Activated CD4-positive, alpha-beta T cell treated with anti-CD3 and anti-CD28 coated beads for 36 hours (primary cell): ENCODE measurements at regions not wholly inside any gene's neighbourhood (a gene's known extent, or its start where the extent isn't known, plus 50 kb on each side); places are given as distances from the start of the nearest gene placed in this dataset.
"Not testable (repeated sequence)": the region's sequence is repeated elsewhere in the genome, so short reads cannot be mapped to it uniquely, and the experiment has no call there.

Source experiments
- ATAC-seq: fragments of 200-7000 bp; cut with Tn5 transposase; one replicate; pipeline ENCODE4 v1.10.0; 2021; ENCODE audit warnings: mild to moderate bottlenecking, moderate library complexity
- CTCF ChIA-PET: fragments of 350-600 bp; sonication (Branson Sonifier 250); formaldehyde crosslinking; loops from one replicate; lab custom pipeline; 2021; ENCODE audit warnings: antibody characterized with exemption; lab: Charles Lee
- POLR2A ChIA-PET: fragments of 350-600 bp; sonication (Branson Sonifier 250); formaldehyde crosslinking; loops from one replicate; lab custom pipeline; 2021; ENCODE audit warnings: antibody characterized with exemption, inconsistent platforms; lab: Charles Lee
- DNase-seq: peaks from one replicate; pipeline ENCODE4 v3.0.0-alpha.2; 2020
- H3K27ac Mint-ChIP-seq: one replicate; pipeline ENCODE4 v1.8.0; 2021; ENCODE audit warnings: mixed read lengths
- H3K27me3 Mint-ChIP-seq: one replicate; pipeline ENCODE4 v1.8.0; 2021; ENCODE audit warnings: mixed read lengths
- H3K36me3 Mint-ChIP-seq: one replicate; pipeline ENCODE4 v1.8.0; 2021; ENCODE audit warnings: low read depth, mixed read lengths
- H3K4me1 Mint-ChIP-seq: one replicate; pipeline ENCODE4 v1.8.0; 2021; ENCODE audit warnings: mixed read lengths
- H3K4me3 Mint-ChIP-seq: one replicate; pipeline ENCODE4 v1.8.0; 2021; ENCODE audit warnings: mild to moderate bottlenecking, moderate library complexity, mixed read lengths
- H3K9me3 Mint-ChIP-seq: one replicate; pipeline ENCODE4 v1.8.0; 2021; ENCODE audit warnings: low read depth, mixed read lengths
- intact Hi-C, 2 experiments: fragments of 100-400 bp; cut with DNase I in 1 of 2; cut with micrococcal nuclease in 1 of 2; formaldehyde crosslinking; loops; one replicate each; pipeline versions ENCODE4 v1.14.2 to v1.15.1; 2022 to 2024; cut with DNase I, micrococcal nuclease

DNA sequence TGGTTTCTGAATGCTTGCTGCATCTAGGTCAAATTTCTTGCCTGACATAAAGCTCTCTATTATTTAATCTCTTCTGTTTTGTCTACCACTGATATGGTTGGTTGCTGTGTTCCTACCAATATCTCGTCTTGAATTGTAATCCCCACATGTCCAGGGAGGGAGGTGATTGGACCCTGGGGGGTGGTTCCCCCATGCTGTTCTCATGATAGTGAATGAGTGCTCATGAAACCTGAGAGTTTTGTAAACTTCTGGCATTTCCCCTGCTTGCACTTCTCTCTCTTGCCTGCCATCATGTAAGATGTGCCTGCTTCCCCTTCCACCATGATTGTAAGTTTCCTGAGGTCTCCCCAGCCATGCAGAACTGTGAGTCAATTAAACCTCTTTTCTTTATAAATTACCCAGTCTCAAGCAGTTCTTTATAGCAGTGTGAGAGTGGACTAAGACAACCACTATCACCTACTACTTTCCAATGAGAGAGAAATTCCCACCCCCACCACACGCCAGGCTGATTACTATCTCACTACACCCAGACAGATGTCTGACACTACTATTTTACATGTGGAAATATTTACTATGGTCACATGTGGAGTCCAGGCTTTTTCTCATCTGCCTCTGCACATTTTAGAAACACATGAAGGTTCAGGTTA, 69.2 kb upstream of the ATP2B1 start:
- H3K27me3 Mint-ChIP-seq: no peaks in the 10 kb centered on the region
- H3K36me3 Mint-ChIP-seq: no peaks in the 10 kb centered on the region
- no peaks in the 10 kb centered on the region for H3K9me3 Mint-ChIP-seq
- ATAC-seq (no peak), DNase-seq (no peak)
- no peak overlapping the region for H3K4me3 Mint-ChIP-seq
- H3K4me1 Mint-ChIP-seq: no peaks in the 10 kb centered on the region
- CTCF ChIA-PET: interaction anchor here (0.6 kb wide), 1 partner anchor 55 kb away, joined by 3 read pairs; no protein-coding TSS in a partner anchor
- POLR2A ChIA-PET: no interaction called here
- H3K27ac Mint-ChIP-seq: no peak overlapping the region
- intact Hi-C loops: no loop called here

DNA sequence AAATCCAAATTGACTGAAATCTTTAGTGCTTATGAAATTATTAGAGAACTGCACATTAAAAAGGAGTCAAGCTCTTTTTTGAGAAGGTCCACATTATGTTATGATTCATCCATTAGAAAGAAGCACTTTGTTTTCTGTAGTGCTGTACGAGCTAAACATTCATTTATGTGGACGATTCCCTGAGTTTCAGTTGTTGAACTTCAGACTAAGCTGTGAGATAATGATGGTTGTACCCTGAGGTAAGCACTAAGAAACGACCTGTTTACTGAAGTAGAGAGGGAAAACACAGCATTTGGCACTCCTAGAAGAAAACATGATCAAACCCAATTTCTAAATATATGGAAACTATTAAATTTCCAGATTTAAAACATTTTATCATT, 67.3 kb upstream of the ATP2B1 start:
- H3K4me1 Mint-ChIP-seq: no peaks in the 10 kb centered on the region
- H3K36me3 Mint-ChIP-seq: no peaks in the 10 kb centered on the region
- no peak for DNase-seq
- ATAC-seq: no peak
- CTCF ChIA-PET: interaction anchor here (1.2 kb wide), 1 partner anchor 9 kb away, joined by 4 read pairs; no protein-coding TSS in a partner anchor
- intact Hi-C loops: no loop called here
- H3K4me3 Mint-ChIP-seq: no peak overlapping the region
- H3K9me3 Mint-ChIP-seq: no peaks in the 10 kb centered on the region
- H3K27ac Mint-ChIP-seq: no peak overlapping the region
- POLR2A ChIA-PET: no interaction called here
- no peaks in the 10 kb centered on the region for H3K27me3 Mint-ChIP-seq

GRCh38 chr12:89775063-89775985, 66.7 kb upstream of the ATP2B1 start:
- no peak for ATAC-seq
- ChIA-PET POLR2A (no interaction called here), CTCF (interaction anchor here (1.2 kb wide), 1 partner anchor 8 kb away, joined by 4 read pairs; no protein-coding TSS in a partner anchor)
- DNase-seq: no peak
- H3K27ac Mint-ChIP-seq: no peak overlapping the region
- H3K4me3 Mint-ChIP-seq: no peak overlapping the region
- H3K9me3 Mint-ChIP-seq: no peaks in the 10 kb centered on the region
- no peaks in the 10 kb centered on the region for H3K4me1 Mint-ChIP-seq
- no peaks in the 10 kb centered on the region for H3K36me3 Mint-ChIP-seq
- intact Hi-C loops: no loop called here
- H3K27me3 Mint-ChIP-seq: no peaks in the 10 kb centered on the region

- CTCF ChIA-PET: no interaction called here
- no peaks in the 10 kb centered on the region for H3K9me3 Mint-ChIP-seq
- H3K36me3 Mint-ChIP-seq: no peaks in the 10 kb centered on the region
- ATAC-seq (no peak), DNase-seq (no peak)
- H3K4me1 Mint-ChIP-seq: peaks cover 3% of the 10 kb centered on the region
- no peak overlapping the region for H3K4me3 Mint-ChIP-seq
- POLR2A ChIA-PET: no interaction called here
- H3K27me3 Mint-ChIP-seq: no peaks in the 10 kb centered on the region
- H3K27ac Mint-ChIP-seq: no peak overlapping the region
- intact Hi-C loops: no loop called here
Measured at GRCh38 chr12:89774645-89775044, 66.0 kb upstream of the ATP2B1 start.

DNA sequence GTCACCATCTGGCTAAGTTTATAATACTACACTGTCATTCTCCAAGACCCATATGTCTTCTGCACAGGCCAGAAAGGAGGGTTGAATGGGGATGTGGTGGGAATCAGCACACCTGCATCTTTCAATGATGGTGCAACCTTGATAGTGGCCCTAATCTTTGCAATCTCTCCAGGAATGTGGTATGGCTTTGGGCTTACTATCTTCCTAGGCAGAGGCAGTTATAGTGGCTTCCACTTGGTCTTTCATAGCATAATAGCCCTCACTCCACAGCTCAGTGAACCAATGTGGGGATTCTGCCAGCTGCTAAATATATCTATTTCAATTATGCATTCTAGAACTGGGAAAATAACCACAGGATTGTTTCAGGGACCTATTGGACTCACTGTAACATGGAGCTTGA, 61.8 kb upstream of the ATP2B1 start:
- H3K27ac Mint-ChIP-seq: no peak overlapping the region
- POLR2A ChIA-PET: interaction anchor here (0.6 kb wide), 1 partner anchor 189 kb away, joined by 3 read pairs; no protein-coding TSS in a partner anchor
- no peaks in the 10 kb centered on the region for H3K27me3 Mint-ChIP-seq
- DNase-seq (no peak), ATAC-seq (no peak)
- no peaks in the 10 kb centered on the region for H3K36me3 Mint-ChIP-seq
- no peaks in the 10 kb centered on the region for H3K9me3 Mint-ChIP-seq
- peaks cover 21% of the 10 kb centered on the region for H3K4me1 Mint-ChIP-seq
- intact Hi-C loops: no loop called here
- CTCF ChIA-PET: no interaction called here
- H3K4me3 Mint-ChIP-seq: no peak overlapping the region

GRCh38 chr12:89769483-89769818, 60.8 kb upstream of the ATP2B1 start:
- H3K4me1 Mint-ChIP-seq: peaks cover 21% of the 10 kb centered on the region
- ATAC-seq (no peak), DNase-seq (no peak)
- H3K9me3 Mint-ChIP-seq: no peaks in the 10 kb centered on the region
- CTCF ChIA-PET: interaction anchor here (0.6 to 1.0 kb wide), 3 partner anchors 12 to 113 kb away, joined by 3 to 5 read pairs (median 3); no protein-coding TSS in a partner anchor
- POLR2A ChIA-PET: no interaction called here
- no peak overlapping the region for H3K4me3 Mint-ChIP-seq
- H3K27ac Mint-ChIP-seq: no peak overlapping the region
- no peaks in the 10 kb centered on the region for H3K27me3 Mint-ChIP-seq
- no peaks in the 10 kb centered on the region for H3K36me3 Mint-ChIP-seq
- intact Hi-C loops: loop anchor here (1.0 to 5.0 kb wide), 3 partner anchors 13 to 752 kb away; no protein-coding TSS in a partner anchor

DNA sequence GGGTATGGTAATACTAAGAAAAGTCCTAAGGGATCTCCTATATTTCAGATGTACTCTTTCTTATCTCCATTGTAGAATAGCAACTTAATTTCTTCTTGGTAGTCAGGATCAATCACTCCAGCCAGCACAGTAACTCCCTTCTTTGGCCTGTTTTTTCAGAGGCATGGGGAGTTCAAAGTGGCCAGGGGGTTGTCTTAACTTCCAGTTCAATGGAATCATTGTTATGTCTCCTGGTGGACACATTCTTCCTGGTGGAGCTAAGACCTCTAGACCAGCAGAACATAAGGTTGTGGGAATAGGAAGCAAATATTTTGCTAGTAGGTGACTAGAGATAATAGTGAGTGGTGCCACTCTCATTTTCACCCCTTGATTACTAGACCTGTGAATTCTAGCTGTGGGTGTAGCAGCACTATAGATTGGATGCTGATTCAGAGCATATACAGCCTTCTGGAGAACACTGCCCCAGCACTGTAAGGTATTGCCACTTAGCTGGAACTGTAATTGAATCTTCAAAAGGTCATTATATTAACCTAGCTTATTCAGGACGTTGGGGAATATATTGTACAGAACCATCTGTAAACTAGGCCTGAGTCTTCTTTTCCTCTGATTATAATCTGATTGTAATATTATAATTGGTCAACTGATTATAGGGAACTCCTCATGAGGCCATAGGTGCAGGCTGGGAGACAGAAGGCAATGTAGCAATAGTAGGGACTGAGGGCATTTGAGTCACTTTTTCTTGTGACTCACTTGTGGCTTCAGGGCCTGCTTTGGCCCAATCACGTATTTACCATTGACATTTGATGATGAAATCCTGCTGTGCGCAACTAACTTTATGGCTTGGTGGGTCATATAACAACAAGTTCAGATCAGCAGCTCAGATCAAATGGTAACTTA, 60.2 kb upstream of the ATP2B1 start:
- H3K4me3 Mint-ChIP-seq: no peak overlapping the region
- peak overlapping the region; percentile 18 for H3K27ac Mint-ChIP-seq
- ChIA-PET CTCF (interaction anchor here (0.6 to 1.0 kb wide), 3 partner anchors 95 to 122 kb away, joined by 3 to 5 read pairs (median 3); no protein-coding TSS in a partner anchor), POLR2A (no interaction called here)
- H3K27me3 Mint-ChIP-seq: no peaks in the 10 kb centered on the region
- peak; percentile 87 for ATAC-seq
- intact Hi-C loops: loop anchor here (1.0 to 5.0 kb wide), 3 partner anchors 13 to 752 kb away; no protein-coding TSS in a partner anchor
- H3K9me3 Mint-ChIP-seq: no peaks in the 10 kb centered on the region
- H3K4me1 Mint-ChIP-seq: peaks cover 21% of the 10 kb centered on the region
- no peaks in the 10 kb centered on the region for H3K36me3 Mint-ChIP-seq
- peak; percentile 42 for DNase-seq

DNA sequence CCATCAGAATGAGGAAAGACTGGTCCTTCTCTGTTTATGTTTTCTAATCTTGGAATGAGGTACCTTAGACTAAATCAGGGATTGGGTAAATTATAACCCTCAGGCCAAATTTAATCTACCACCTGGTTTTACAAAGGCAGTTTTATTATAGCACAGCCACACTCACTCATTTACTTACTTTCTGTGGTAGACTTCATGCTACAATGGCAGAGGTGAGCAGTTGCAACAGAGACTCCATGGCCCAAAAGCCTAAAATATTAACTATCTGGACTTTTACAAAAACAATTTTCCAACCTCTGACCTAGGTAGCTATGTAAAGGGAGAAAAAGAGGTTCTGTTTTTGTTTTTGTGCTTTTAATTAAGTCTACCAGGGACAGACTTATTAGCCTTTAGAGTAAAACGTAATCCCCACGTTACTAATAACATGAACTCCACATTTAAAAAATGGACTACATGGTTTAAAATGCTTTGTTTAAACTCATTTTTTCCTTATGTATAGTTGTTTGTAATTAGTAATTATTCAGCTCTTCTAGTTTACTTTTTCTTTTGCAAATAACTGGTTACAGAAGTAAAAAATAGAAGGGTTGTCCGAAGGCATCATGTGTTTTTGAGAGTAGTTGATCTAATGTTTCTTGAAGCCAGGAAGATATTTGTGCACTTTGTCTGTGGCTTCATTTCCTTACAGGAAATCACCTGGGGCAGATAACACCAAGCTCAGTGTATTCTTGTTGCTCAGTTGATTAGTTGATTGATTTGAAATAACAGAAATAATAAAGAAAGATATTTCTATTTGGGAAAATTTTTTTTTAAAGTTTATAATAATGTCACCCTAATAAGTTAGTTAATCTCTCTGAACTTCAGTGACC, 57.6 kb upstream of the ATP2B1 start:
- DNase-seq (no peak), ATAC-seq (no peak)
- Mint-ChIP-seq H3K27ac (peak overlapping the region; percentile 33), H3K4me3 (no peak overlapping the region), H3K36me3 (no peaks in the 10 kb centered on the region), H3K4me1 (peaks cover 24% of the 10 kb centered on the region), H3K27me3 (no peaks in the 10 kb centered on the region), H3K9me3 (no peaks in the 10 kb centered on the region)
- CTCF ChIA-PET: interaction anchor here (1.3 kb wide), 1 partner anchor 222 kb away, joined by 3 read pairs; no protein-coding TSS in a partner anchor
- POLR2A ChIA-PET: interaction anchor here (0.6 kb wide), 1 partner anchor 591 kb away, joined by 3 read pairs; no protein-coding TSS in a partner anchor
- intact Hi-C loops: loop anchor here in 1 of 2 experiments (5.0 kb wide), 2 partner anchors 321 to 749 kb away; no protein-coding TSS in a partner anchor

GRCh38 chr12:89764164-89764563, 55.5 kb upstream of the ATP2B1 start:
- H3K27ac Mint-ChIP-seq, POLR2A ChIA-PET, H3K27me3 Mint-ChIP-seq, H3K36me3 Mint-ChIP-seq, CTCF ChIA-PET, H3K9me3 Mint-ChIP-seq, H3K4me3 Mint-ChIP-seq, DNase-seq, ATAC-seq, intact Hi-C loops: not testable (repeated sequence)
- peaks cover 32% of the 10 kb centered on the region for H3K4me1 Mint-ChIP-seq

GRCh38 chr12:89762498-89763170, 54.0 kb upstream of the ATP2B1 start:
- intact Hi-C loops: no loop called here
- ATAC-seq (no peak), DNase-seq (no peak)
- Mint-ChIP-seq H3K36me3 (no peaks in the 10 kb centered on the region), H3K27ac (no peak overlapping the region), H3K9me3 (no peaks in the 10 kb centered on the region), H3K4me3 (no peak overlapping the region), H3K27me3 (no peaks in the 10 kb centered on the region), H3K4me1 (peaks cover 30% of the 10 kb centered on the region)
- CTCF ChIA-PET: no interaction called here
- POLR2A ChIA-PET: no interaction called here
